GM12878 (cell line): ENCODE measurements at regions not wholly inside any gene's neighbourhood (a gene's known extent, or its start where the extent isn't known, plus 50 kb on each side); places are given as distances from the start of the nearest gene placed in this dataset.

Source experiments
- ATF3 ChIP-seq: IDR thresholded peaks from 2 replicates; pipeline ENCODE4 v1.6.1; 2011; ENCODE audit warnings: low read depth, mild to moderate bottlenecking, low read length, moderate library complexity, borderline replicate concordance; ENCODE audit errors: extremely low read depth
- CBX5 ChIP-seq: sonication (generic); IDR thresholded peaks from 2 replicates; pipeline ENCODE4 v1.6.1; 2016; ENCODE audit warnings: low read depth, moderate library complexity, mild to moderate bottlenecking, inconsistent platforms
- CHD1 ChIP-seq: IDR thresholded peaks from 2 replicates; pipeline ENCODE4 v1.6.1; 2012; ENCODE audit warnings: low read depth, low read length, improper control_type of control experiment
- CTCF ChIP-seq, 3 experiments: IDR thresholded peaks in 2 of 3; conservative IDR thresholded peaks in 1 of 3; 2 replicates each; pipeline ENCODE4 v1.5.1; 2011; ENCODE audit warnings: low read depth in 3 of 3, low read length in 3 of 3, mild to moderate bottlenecking in 3 of 3, control low read depth in 2 of 3, moderate library complexity in 2 of 3, inconsistent platforms in 1 of 3, mixed read lengths in 1 of 3; ENCODE audit not compliant: control insufficient read depth in 2 of 3, insufficient read depth in 1 of 3; ENCODE audit errors: extremely low read depth in 1 of 3
- ESRRA ChIP-seq: IDR thresholded peaks from 2 replicates; pipeline ENCODE4 v1.6.1; 2012; ENCODE audit warnings: mild to moderate bottlenecking, low read length, improper control_type of control experiment
- FOS ChIP-seq: IDR thresholded peaks from 3 replicates; pipeline ENCODE4 v1.6.1; 2011; ENCODE audit warnings: borderline replicate concordance; ENCODE audit not compliant: insufficient read length; ENCODE audit errors: extremely low read depth
- MTA3 ChIP-seq: IDR thresholded peaks from 2 replicates; pipeline ENCODE4 v1.6.1; 2012; ENCODE audit warnings: low read length, inconsistent platforms, borderline replicate concordance
- NKRF ChIP-seq: fragments of 450-650 bp; conservative IDR thresholded peaks from 2 replicates; pipeline ENCODE4 v1.6.1; 2017; ENCODE audit warnings: mild to moderate bottlenecking, moderate library complexity
- POLR2A ChIP-seq: IDR thresholded peaks from 2 replicates; pipeline ENCODE4 v1.6.1; 2011; ENCODE audit warnings: low read depth, mild to moderate bottlenecking, low read length
- RAD51 ChIP-seq: fragments of 450-650 bp; IDR thresholded peaks from 2 replicates; pipeline ENCODE4 v1.6.1; 2016; ENCODE audit warnings: moderate library complexity, mild to moderate bottlenecking, inconsistent platforms
- SIX5 ChIP-seq: IDR thresholded peaks from 2 replicates; pipeline ENCODE4 v1.6.1; 2011; ENCODE audit warnings: mild to moderate bottlenecking, low read depth, low read length, moderate library complexity; ENCODE audit not compliant: severe bottlenecking
- ZBTB11 ChIP-seq: fragments of 450-650 bp; formaldehyde crosslinking; IDR thresholded peaks from 2 replicates; pipeline ENCODE4 v1.5.0; 2022; ENCODE audit warnings: mild to moderate bottlenecking, missing genetic modification characterization

- no peak for TF ChIP-seq CTCF (IDR thresholded peaks at IDR 0.05 in 2 of 3, conservative IDR thresholded peaks at IDR 0.05 in 1 of 3; ENCODE audit: control insufficient read depth in 2 of 3, extremely low read depth in 1 of 3, insufficient read depth in 1 of 3, low read depth in 3 of 3, low read length in 3 of 3)
- no peak for TF ChIP-seq POLR2A
- no peak for TF ChIP-seq ATF3
- TF ChIP-seq SIX5 = no peak
- no peak for TF ChIP-seq MTA3
- no peak for TF ChIP-seq RAD51
- no peak for TF ChIP-seq CBX5
- no peak for TF ChIP-seq FOS
- no peak for TF ChIP-seq ESRRA
- no peak for TF ChIP-seq CHD1
- TF ChIP-seq NKRF = no peak
- TF ChIP-seq ZBTB11 (CRISPR knock-in tag) = no peak
Observed at GRCh38 chr13:76820759-76821158, 65.4 kb downstream of the KCTD12 start.
